RWPE1 (cell line): ENCODE measurements at regions not wholly inside any gene's neighbourhood (a gene's known extent, or its start where the extent isn't known, plus 50 kb on each side); places are given as distances from the start of the nearest gene placed in this dataset.

Experiments used
- CTCF ChIA-PET: fragments of 350-600 bp; sonication (Branson Sonifier 250); formaldehyde crosslinking; extraction: SDS; loops from one replicate; lab custom pipeline; 2021; lab: Yijun Ruan, JAX
- POLR2A ChIA-PET: fragments of 400-600 bp; formaldehyde crosslinking; extraction: SDS; loops from one replicate; lab custom pipeline; 2020; ENCODE audit warnings: antibody characterized with exemption; ENCODE audit not compliant: low non-redundant PET; lab: Yijun Ruan, JAX
- DNase-seq: peaks from one replicate; pipeline ENCODE4 v3.0.0; 2012; ENCODE audit warnings: low spot score
- H3K27ac ChIP-seq: fragments of 450-650 bp; 2 replicates; pipeline ENCODE4 v1.5.1; 2017
- TF ChIP-seq, protein P1 (sequence below): fragments of 450-650 bp; conservative IDR thresholded peaks from 2 replicates; pipeline ENCODE4 v1.5.1; 2017; ENCODE audit warnings: low read depth, mild to moderate bottlenecking

DNA sequence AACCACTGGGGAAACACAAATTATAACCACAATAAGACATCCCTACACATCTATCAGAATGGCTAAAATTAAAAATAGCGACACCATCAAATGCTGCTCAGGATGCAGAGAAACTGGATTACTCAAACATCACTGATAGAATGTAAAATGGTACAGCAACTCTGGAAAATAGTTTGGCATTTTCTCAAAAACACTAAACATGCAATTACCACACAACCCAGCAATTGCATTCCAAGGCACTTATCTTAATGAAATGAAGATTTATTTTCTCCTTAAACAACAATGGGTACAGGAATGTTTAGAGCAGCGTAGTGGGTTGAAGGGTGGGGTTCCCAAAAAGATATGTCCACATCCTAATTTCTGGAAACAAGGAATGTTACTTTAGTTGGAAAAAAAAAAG is 309.0 kb upstream of the PMFBP1 start:
- H3K27ac ChIP-seq: no peak overlapping the region
- CTCF ChIA-PET: no interaction called here

DNA sequence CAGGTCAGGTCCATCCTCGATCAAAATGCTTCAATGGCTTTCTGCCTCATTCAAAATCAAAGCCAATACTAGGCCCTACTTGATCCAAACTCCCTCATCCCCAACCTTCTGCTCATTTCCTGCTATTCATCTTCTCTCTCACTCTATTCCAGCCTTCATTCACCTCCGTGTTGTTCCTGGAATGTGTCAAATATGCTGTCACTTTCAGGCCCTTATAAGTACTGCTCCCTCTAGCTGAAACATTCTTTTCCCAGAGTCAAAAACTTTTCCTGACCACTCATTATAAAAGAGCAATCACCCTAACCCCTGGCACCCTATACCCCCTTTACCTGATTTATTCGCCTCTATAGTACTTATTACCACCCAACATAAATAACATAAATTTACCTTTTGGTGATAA is 303.7 kb upstream of the PMFBP1 start:
- no peak for DNase-seq
- ChIA-PET CTCF (no interaction called here), POLR2A (no interaction called here)
- TF ChIP-seq, protein P1, sequence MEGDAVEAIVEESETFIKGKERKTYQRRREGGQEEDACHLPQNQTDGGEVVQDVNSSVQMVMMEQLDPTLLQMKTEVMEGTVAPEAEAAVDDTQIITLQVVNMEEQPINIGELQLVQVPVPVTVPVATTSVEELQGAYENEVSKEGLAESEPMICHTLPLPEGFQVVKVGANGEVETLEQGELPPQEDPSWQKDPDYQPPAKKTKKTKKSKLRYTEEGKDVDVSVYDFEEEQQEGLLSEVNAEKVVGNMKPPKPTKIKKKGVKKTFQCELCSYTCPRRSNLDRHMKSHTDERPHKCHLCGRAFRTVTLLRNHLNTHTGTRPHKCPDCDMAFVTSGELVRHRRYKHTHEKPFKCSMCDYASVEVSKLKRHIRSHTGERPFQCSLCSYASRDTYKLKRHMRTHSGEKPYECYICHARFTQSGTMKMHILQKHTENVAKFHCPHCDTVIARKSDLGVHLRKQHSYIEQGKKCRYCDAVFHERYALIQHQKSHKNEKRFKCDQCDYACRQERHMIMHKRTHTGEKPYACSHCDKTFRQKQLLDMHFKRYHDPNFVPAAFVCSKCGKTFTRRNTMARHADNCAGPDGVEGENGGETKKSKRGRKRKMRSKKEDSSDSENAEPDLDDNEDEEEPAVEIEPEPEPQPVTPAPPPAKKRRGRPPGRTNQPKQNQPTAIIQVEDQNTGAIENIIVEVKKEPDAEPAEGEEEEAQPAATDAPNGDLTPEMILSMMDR: no peak
- no peak overlapping the region for H3K27ac ChIP-seq

More for the DNA sequence above, 309.0 kb upstream of the PMFBP1 start:
- TF ChIP-seq, protein P1: no peak
- DNase-seq: no peak
- POLR2A ChIA-PET: no interaction called here

DNA sequence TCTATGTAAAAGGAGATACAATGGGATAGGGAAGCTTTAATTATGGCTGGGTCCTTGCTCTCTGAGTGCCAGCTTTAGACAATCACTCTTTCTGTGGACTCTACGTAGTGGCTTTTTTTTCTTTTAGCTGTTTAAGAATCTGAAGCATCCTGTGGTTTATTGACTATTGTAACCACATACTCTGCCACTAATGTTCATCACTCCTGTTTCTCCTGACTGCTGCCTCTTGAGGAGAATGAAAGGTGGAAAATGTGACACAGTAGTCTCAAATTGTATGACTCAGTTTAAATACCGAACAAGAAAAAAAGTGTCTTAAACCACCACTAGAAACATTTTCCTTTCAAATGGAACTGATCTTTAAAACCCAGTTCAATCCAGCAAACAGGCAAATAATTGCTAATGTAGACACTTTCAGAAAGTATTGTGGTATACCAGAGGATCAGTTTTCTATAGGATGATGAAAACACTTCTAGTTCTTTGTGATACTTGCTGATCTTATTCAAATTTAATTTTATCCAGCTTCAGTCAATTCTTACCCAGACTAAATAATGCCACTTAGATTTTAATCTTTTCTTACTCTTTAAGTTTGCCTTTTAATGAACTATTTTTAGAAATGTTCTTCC is 302.7 kb upstream of the PMFBP1 start:
- no peak overlapping the region for H3K27ac ChIP-seq
- POLR2A ChIA-PET: no interaction called here
- DNase-seq: no peak
- CTCF ChIA-PET: interaction anchor here (0.5 to 0.8 kb wide), 2 partner anchors 25 to 50 kb away, joined by 3 to 4 read pairs; no protein-coding TSS in a partner anchor
- TF ChIP-seq, protein P1: no peak

DNA sequence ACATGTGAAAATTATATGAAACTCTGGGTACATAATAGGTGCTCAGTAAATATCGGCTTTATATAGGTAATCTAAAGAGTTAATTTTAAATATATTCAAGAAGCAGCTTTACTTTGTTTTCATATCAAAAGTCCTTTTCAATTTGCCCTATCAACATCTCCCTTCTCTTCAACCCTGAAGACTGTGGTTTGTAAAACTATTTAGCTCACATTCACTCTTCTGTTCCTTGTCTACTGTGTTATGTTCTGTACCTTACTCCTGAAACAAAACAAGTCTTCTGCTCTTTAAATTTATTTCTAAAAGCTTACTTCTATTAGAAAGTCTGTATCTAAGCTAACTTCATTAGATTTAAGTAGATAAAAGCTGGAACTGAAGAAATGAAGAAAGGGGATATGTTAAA is 301.7 kb upstream of the PMFBP1 start:
- POLR2A ChIA-PET: no interaction called here
- CTCF ChIA-PET: interaction anchor here (0.8 to 1.7 kb wide), 4 partner anchors 19 to 349 kb away, joined by 3 to 4 read pairs (median 4); no protein-coding TSS in a partner anchor
- DNase-seq: no peak
- H3K27ac ChIP-seq: no peak overlapping the region
- TF ChIP-seq, protein P1: no peak

DNA sequence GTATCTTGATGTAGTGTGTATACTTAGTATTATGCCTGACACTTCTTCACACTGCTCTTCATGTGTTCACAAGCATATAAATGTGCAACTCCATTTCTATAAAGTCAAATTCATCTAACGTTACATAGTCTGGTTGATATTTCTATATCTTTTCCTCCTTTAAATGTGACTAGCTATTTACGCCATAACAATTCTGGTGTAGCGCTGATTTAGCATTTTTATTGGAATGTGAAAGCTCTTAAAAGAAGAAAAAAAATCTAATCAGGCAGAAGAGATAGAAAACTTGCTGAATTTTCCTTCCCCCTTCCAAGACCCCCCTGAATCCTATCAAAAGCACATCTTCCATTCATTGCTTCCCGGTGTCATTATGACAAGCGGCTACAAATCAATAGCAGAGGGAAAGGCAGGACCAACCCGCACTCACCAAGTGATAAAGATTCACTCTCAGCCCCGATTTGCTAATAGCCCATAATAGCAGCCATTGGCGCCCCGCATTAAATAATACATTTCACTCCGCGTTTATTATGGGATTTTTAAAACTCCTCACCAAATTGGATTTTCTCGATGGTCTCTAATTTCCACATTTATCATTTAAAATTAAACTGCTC is 299.5 kb upstream of the PMFBP1 start:
- no peak overlapping the region for H3K27ac ChIP-seq
- DNase-seq: no peak
- POLR2A ChIA-PET: no interaction called here
- CTCF ChIA-PET: interaction anchor here (0.6 kb wide), 1 partner anchor 357 kb away, joined by 9 read pairs; no protein-coding TSS in a partner anchor
- TF ChIP-seq, protein P1: no peak

DNA sequence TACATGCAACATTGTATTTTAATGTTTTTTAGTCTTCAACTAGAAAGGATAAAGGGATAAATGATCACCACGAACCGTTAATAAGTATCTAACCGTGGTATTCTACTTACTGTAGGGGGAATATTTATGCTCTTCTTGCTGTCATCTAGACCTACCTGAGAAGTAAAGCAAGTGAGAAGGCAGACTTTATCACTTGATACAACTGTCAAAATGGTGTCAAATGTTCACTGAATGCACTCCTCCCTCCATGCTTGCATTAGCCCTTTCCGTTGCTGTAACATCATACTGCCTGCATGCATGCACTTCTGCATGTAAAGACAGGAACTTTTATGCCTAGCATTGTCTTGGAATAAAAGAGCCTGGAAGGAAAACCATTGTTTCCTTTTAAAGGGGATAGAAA is 298.6 kb upstream of the PMFBP1 start:
- no peak overlapping the region for H3K27ac ChIP-seq
- ChIA-PET POLR2A (no interaction called here), CTCF (interaction anchor here (0.5 to 0.6 kb wide), 3 partner anchors 188 to 1819 kb away, joined by 3 to 9 read pairs (median 3); no protein-coding TSS in a partner anchor)
- DNase-seq: no peak
- TF ChIP-seq, protein P1: no peak
